ENCODE measurements at regions not wholly inside any gene's neighbourhood (a gene's known extent, or its start where the extent isn't known, plus 50 kb on each side); places are given as distances from the start of the nearest gene placed in this dataset.

DNA sequence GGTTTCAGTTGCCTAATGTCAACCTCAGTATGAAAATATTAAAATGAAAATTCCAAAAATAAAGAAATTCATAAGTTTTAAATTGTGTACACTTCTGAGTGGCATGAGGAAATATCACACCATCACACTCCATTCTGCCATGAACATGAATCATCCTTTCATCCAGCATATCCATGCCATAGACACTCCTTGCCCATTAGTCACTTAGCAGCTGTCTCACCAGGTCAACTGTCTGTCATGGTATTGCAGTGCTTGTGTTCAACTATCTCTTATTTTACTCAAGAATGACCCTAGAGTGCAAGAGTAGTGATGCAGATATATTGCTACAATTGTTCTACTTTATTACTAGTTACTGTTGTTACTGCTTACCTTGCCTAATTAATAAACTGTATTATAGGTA is 712.4 kb downstream of the EPHA7 start:
- peak; percentile 2 for DNase-seq (ENCODE audit: low read depth)
- H3K4me3 ChIP-seq (ENCODE audit: low read depth, low read length), result no peak overlapping the region
- TF ChIP-seq, protein P1, sequence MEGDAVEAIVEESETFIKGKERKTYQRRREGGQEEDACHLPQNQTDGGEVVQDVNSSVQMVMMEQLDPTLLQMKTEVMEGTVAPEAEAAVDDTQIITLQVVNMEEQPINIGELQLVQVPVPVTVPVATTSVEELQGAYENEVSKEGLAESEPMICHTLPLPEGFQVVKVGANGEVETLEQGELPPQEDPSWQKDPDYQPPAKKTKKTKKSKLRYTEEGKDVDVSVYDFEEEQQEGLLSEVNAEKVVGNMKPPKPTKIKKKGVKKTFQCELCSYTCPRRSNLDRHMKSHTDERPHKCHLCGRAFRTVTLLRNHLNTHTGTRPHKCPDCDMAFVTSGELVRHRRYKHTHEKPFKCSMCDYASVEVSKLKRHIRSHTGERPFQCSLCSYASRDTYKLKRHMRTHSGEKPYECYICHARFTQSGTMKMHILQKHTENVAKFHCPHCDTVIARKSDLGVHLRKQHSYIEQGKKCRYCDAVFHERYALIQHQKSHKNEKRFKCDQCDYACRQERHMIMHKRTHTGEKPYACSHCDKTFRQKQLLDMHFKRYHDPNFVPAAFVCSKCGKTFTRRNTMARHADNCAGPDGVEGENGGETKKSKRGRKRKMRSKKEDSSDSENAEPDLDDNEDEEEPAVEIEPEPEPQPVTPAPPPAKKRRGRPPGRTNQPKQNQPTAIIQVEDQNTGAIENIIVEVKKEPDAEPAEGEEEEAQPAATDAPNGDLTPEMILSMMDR (conservative IDR thresholded peaks at IDR 0.05; ENCODE audit: low read depth, low read length), result no peak

DNA sequence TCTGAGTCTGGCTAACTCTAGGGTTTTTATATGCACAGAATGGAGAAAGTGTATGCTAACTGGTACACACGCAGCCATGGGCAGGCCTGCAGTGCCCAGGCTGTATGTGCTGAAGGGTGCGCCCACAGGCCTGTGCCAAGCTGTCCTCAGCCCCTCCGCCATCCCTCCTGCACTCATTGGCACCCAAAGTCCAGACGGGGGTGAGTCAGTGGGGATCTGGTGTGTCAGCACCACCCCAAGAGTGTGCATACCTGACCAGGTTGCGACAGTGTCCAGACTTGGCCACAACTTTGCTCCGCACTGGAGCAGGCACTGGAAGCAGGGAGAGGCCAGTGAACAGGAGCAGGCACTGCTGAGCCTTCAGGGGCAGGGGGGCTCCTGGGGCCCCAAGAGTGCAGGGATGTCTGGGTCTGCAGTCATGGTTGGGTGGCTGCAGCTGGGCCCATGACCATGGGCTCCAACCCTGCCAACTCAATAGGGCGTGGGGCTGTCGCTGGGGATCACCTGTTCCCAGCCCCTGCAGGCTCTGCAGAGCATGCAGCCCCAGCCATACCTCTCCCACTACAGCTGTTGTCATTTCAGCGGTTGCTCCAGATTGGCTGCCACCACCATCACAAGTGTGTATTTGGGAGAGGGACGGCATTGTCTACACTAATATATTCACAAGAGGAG is 717.8 kb downstream of the EPHA7 start:
- DNase-seq (ENCODE audit: low read depth), result no peak
- TF ChIP-seq, protein P1 (conservative IDR thresholded peaks at IDR 0.05; ENCODE audit: low read depth, low read length), result no peak
- no peak overlapping the region for H3K4me3 ChIP-seq (ENCODE audit: low read depth, low read length)

DNA sequence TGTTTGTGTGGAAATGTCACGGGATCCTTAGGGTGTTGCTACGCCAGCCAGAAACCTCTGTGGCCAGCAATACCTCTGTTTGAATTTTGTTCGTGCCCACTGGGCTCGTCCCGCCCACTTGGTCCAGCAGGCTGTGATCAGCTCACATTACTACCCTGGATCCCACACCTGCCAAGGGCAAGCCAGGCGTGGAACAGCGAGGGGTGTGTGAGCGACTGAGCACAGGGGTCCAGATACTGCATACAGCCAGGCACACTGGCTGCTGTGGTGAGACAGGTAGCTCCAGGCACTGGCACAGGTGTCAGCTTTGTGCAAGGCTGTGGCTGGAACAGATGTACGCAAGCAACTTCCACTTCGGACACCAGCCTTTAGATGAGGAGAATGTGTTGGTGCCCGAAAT is 718.9 kb downstream of the EPHA7 start:
- TF ChIP-seq, protein P1 (conservative IDR thresholded peaks at IDR 0.05; ENCODE audit: low read depth, low read length), result no peak
- no peak overlapping the region for H3K4me3 ChIP-seq (ENCODE audit: low read depth, low read length)
- DNase-seq (ENCODE audit: low read depth), result no peak

- TF ChIP-seq, protein P1 (conservative IDR thresholded peaks at IDR 0.05; ENCODE audit: low read depth, low read length), result no peak
- no peak overlapping the region for H3K4me3 ChIP-seq (ENCODE audit: low read depth, low read length)
- peak; percentile 53 for DNase-seq (ENCODE audit: low read depth)
Measured at GRCh38 chr6:92690997-92691599, 728.3 kb downstream of the EPHA7 start.

DNA sequence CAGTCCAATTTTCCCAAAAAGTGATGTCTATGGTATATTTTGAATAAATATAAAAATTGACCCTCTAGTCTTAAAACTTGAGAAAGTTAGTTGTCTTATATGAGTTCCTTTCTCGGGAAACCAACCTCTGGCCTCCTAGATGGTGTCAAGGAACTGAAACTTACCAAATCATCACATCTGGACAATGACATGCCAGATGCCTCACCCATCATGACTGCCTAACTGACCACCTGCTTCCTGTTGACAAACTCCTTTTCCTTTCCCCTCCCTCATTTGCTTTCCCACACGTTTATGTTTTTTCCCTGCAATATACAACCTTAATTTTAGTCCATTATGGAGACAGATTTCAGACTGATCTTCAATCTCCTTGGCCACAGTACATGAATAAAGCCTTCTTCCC is 731.0 kb downstream of the EPHA7 start:
- DNase-seq (ENCODE audit: low read depth), result no peak
- no peak overlapping the region for H3K4me3 ChIP-seq (ENCODE audit: low read depth, low read length)
- TF ChIP-seq, protein P1 (conservative IDR thresholded peaks at IDR 0.05; ENCODE audit: low read depth, low read length), result no peak

DNA sequence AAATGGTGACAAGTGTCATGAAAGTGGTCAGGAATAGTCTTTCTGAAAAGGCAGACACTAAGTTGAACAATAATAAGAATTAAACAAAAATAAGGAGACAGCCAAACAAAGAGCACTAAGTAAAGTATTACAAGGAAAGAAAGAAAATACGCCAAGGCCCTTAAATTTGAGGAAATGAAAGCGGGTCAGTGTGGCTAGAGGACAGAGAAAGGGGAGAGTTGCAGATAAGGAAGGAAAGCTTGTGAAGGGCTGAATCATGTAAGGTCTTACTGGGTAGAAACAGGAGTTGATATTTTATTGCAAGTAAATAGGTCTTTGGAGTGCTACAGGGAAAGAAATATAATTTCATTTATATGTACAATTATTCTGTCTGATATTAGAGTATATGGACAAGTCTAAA is 732.1 kb downstream of the EPHA7 start:
- DNase-seq (ENCODE audit: low read depth), result no peak
- TF ChIP-seq, protein P1 (conservative IDR thresholded peaks at IDR 0.05; ENCODE audit: low read depth, low read length), result no peak
- no peak overlapping the region for H3K4me3 ChIP-seq (ENCODE audit: low read depth, low read length)

- DNase-seq (ENCODE audit: low read depth), result peak; percentile 27
- TF ChIP-seq, protein P1 (conservative IDR thresholded peaks at IDR 0.05; ENCODE audit: low read depth, low read length), result no peak
- H3K4me3 ChIP-seq (ENCODE audit: low read depth, low read length), result no peak overlapping the region
Measured at GRCh38 chr6:92684386-92684785, 735.0 kb downstream of the EPHA7 start.
